NCI-H2107 treated with DMSO at 0.1 percent for 48 hours (cell line): ENCODE measurements at regions not wholly inside any gene's neighbourhood (a gene's known extent, or its start where the extent isn't known, plus 50 kb on each side); places are given as distances from the start of the nearest gene placed in this dataset.
A peak's percentile ranks its signal among the peaks of the same experiment; 100 is the strongest.
"Not testable (repeated sequence)": the region's sequence is repeated elsewhere in the genome, so short reads cannot be mapped to it uniquely, and the experiment has no call there.

Source experiments
- DNase-seq: peaks from one replicate; lab custom pipeline; 2025; ENCODE audit not compliant: unreplicated experiment; lab: John Stamatoyannopoulos, UW

GRCh38 chr3:22660606-22661005, 542.5 kb upstream of the UBE2E2 start:
- no peak for DNase-seq

- no peak for DNase-seq
Measured at GRCh38 chr3:22661121-22661700, 541.9 kb upstream of the UBE2E2 start.

- no peak for DNase-seq
Measured at GRCh38 chr3:22665528-22665927, 537.6 kb upstream of the UBE2E2 start.

GRCh38 chr3:22666736-22667135, 536.4 kb upstream of the UBE2E2 start:
- DNase-seq = no peak

GRCh38 chr3:22671848-22672247, 531.3 kb upstream of the UBE2E2 start:
- DNase-seq = no peak

- no peak for DNase-seq
Measured at GRCh38 chr3:22684739-22685138, 518.4 kb upstream of the UBE2E2 start.

GRCh38 chr3:22685597-22685996, 517.5 kb upstream of the UBE2E2 start:
- no peak for DNase-seq

- no peak for DNase-seq
Measured at GRCh38 chr3:22691407-22691806, 511.7 kb upstream of the UBE2E2 start.

GRCh38 chr3:22691856-22692628, 511.1 kb upstream of the UBE2E2 start:
- no peak for DNase-seq

- DNase-seq = no peak
Measured at GRCh38 chr3:22700876-22701275, 502.3 kb upstream of the UBE2E2 start.

GRCh38 chr3:22704166-22704565, 499.0 kb upstream of the UBE2E2 start:
- DNase-seq = no peak

GRCh38 chr3:22704571-22705354, 498.4 kb upstream of the UBE2E2 start:
- no peak for DNase-seq

- not testable (repeated sequence) for DNase-seq
Measured at GRCh38 chr3:22706922-22707321, 496.2 kb upstream of the UBE2E2 start.

GRCh38 chr3:22713936-22714335, 489.2 kb upstream of the UBE2E2 start:
- no peak for DNase-seq

- DNase-seq = peak; percentile 10
Measured at GRCh38 chr3:22714749-22715148, 488.4 kb upstream of the UBE2E2 start.

- no peak for DNase-seq
Measured at GRCh38 chr3:22720596-22720995, 482.5 kb upstream of the UBE2E2 start.

- DNase-seq = no peak
Measured at GRCh38 chr3:22724420-22724819, 478.7 kb upstream of the UBE2E2 start.

- no peak for DNase-seq
Measured at GRCh38 chr3:22728406-22728805, 474.7 kb upstream of the UBE2E2 start.

- no peak for DNase-seq
Measured at GRCh38 chr3:22729212-22729611, 473.9 kb upstream of the UBE2E2 start.

GRCh38 chr3:22729981-22730380, 473.1 kb upstream of the UBE2E2 start:
- no peak for DNase-seq

GRCh38 chr3:22730701-22731100, 472.4 kb upstream of the UBE2E2 start:
- no peak for DNase-seq

- no peak for DNase-seq
Measured at GRCh38 chr3:22731901-22732300, 471.2 kb upstream of the UBE2E2 start.
